ENCODE measurements at regions not wholly inside any gene's neighbourhood (a gene's known extent, or its start where the extent isn't known, plus 50 kb on each side); places are given as distances from the start of the nearest gene placed in this dataset.

- TF ChIP-seq FUS (optimal IDR thresholded peaks at IDR 0.05; ENCODE audit: low read depth, low read length) (no peak), POLR2B (IDR thresholded peaks at IDR 0.05; ENCODE audit: low read depth, partially characterized antibody) (no peak), RUNX1 (IDR thresholded peaks at IDR 0.05; ENCODE audit: low read depth) (no peak), ZNF512 (tag; IDR thresholded peaks at IDR 0.05) (no peak), E2F6 (IDR thresholded peaks at IDR 0.05; ENCODE audit: borderline replicate concordance in 1 of 2, extremely low read depth in 1 of 2, insufficient read depth in 1 of 2, insufficient read length in 1 of 2, low read depth in 1 of 2, low read length in 1 of 2, poor library complexity in 1 of 2, severe bottlenecking in 1 of 2) (no peak), PHB2 (IDR thresholded peaks at IDR 0.05; ENCODE audit: low read depth) (no peak), KHSRP (IDR thresholded peaks at IDR 0.05) (no peak), SP2 (IDR thresholded peaks at IDR 0.05; ENCODE audit: extremely low read depth, low read depth, low read length, poor library complexity, severe bottlenecking) (no peak), ZNF253 (CRISPR knock-in tag; conservative IDR thresholded peaks at IDR 0.05) (no peak), NFRKB (IDR thresholded peaks at IDR 0.05; ENCODE audit: low read depth) (peak; percentile 86), ZNF507 (tag; conservative IDR thresholded peaks at IDR 0.05) (no peak), GABPB1 (CRISPR knock-in tag; IDR thresholded peaks at IDR 0.05) (no peak), USF1 (CRISPR knock-in tag; IDR thresholded peaks at IDR 0.05) (no peak), IFI16 (CRISPR knock-in tag; IDR thresholded peaks at IDR 0.05) (peak; percentile 4; the same call in 1 of the 2 replicates), TCF7 (IDR thresholded peaks at IDR 0.05; ENCODE audit: borderline replicate concordance) (no peak), RB1 (IDR thresholded peaks at IDR 0.05; ENCODE audit: low read depth) (no peak), NEUROD1 (IDR thresholded peaks at IDR 0.05; ENCODE audit: borderline replicate concordance, low read depth, low read length, partially characterized antibody) (no peak), ATF7 (IDR thresholded peaks at IDR 0.05) (no peak), ZKSCAN8 (CRISPR knock-in tag; IDR thresholded peaks at IDR 0.05) (no peak; the same call in 1 of the 2 replicates), ZNF280A (IDR thresholded peaks at IDR 0.05; ENCODE audit: low read depth, partially characterized antibody) (no peak), ZNF655 (CRISPR knock-in tag; IDR thresholded peaks at IDR 0.05) (no peak; the same call in 1 of the 2 replicates), OTX1 (CRISPR knock-in tag; IDR thresholded peaks at IDR 0.05) (no peak), ZC3H8 (IDR thresholded peaks at IDR 0.05) (no peak), ETV1 (tag; conservative IDR thresholded peaks at IDR 0.05; ENCODE audit: low read depth) (no peak)
These were observed 141.2 kb upstream of the SLC7A14 start (continued) for GRCh38 chr3:170726976-170727661.

All from K562 (cell line).